ENCODE measurements at regions not wholly inside any gene's neighbourhood (a gene's known extent, or its start where the extent isn't known, plus 50 kb on each side); places are given as distances from the start of the nearest gene placed in this dataset.

DNA sequence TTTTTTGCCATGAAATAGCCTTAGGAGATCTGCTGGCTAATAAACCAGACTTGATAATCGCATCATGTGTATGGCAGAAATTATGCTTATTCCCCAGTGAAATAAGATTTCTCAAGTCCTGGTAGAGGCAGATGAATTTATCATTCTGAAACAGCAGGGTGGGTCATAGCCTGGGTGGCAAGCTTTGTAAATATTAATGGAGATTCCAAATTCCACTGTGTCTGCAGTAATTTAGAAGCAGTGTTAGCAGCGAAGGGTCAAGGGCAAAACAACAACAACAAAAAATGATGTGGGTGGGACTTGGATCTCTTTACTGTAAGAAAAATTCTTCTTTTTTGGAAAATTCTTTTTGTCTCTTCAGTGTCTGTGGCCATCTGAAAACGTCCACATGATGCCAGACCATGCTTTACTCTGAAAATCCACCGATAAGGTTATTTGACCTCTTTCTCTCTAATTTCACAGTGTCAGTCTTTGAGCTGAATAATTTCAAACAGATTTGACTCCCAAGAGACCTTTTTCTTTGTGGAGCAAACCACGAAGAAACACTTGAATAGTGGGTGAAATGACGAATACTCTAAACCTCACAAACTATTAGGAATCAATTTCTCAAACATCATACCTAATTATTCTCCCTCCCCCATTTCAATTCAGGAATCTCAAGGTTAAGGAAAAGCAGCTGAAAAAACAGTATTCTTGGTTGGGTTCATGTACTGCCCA is 106.0 kb upstream of the RPS23 start:
- no peak for DNase-seq

DNA sequence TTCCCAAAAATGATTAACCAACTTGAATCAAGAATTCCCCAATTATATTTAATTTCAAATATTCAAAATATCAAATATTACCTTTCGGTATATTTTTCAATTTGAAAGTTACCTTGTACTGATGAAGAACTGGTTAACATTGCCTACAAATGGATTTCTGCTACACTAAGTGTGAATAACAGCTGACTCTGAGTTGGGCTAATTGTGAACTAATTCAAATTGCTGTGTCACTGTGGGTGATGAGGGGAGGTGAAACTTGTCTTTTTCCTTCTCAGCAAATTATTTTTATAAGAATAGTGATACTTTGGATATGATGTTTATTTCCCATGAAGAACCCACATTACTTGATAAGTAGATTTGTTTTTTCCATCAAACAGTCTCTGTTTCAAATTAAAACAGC is 103.4 kb upstream of the RPS23 start:
- no peak for DNase-seq

DNA sequence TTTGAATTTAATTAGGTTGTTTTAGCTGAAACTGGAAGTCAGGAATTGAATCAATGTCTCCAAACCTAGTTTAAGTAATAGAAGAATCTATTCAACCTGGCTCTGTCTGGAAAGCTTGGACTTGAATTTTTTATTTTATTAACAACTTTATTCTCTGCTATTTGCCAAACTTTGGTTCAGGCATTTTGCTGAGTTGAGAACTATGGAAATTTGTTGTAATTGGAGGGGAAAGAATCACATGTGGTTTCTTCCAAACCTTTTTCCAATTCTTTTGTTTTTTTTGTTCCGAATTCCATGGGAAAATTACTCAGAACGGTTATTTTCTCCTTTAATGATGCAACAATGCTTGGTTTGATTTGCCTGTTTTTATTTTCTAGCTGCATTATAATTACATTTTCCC is 98.2 kb upstream of the RPS23 start:
- DNase-seq = no peak

DNA sequence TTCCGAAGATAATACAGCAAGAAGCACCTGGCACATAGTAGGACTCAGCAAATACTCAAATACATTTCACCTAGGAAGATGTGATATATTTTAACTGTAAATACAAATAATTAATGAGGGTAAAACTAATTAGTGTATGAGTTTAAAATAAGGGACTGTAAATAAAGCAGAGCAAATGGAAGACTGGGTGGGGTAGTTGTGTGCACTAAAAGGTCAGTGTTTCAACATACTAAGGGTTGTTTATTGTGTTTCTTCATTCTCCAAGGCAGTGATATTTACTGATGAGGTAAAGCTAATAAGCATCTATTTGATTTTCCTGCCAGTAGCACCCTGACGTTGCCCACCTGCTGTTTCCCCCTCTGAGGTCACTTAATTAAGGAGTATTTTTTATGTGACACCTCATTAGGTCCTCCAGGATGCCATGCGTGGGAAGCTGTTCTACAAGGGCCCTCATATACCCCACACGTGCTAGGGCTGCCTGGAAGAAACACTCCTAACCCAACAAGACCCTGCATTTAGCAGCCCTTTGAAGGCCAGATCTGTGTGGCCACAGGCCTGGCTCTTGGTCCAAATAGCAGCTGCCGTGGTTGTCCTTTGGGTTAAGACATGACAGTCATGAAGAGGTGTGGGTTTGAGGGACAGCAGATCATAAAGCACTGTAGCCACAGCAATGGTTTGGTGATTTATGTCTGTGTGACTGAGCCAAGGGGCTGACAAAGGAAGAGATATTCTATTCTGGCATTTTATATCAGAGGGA is 97.5 kb upstream of the RPS23 start:
- DNase-seq = no peak

DNA sequence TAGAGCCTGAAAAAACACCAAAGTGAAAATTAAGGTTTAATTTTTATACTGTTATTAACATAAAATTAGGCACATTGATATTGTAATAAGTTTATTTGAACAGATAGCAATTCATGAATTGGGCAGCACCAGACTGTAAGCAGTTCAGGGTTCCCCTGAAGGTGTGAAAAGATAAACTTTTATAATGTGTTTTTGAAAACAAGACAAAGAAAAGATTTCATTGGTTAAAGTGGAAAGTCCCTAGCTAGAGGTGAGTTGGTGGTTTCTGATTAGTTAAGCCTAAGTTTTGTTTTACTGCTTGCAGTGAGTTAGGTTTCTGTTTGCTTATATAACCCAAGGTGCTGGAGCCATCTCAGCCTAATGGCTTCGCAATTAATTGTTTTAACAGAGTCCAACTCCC is 96.5 kb upstream of the RPS23 start:
- no peak for DNase-seq

DNA sequence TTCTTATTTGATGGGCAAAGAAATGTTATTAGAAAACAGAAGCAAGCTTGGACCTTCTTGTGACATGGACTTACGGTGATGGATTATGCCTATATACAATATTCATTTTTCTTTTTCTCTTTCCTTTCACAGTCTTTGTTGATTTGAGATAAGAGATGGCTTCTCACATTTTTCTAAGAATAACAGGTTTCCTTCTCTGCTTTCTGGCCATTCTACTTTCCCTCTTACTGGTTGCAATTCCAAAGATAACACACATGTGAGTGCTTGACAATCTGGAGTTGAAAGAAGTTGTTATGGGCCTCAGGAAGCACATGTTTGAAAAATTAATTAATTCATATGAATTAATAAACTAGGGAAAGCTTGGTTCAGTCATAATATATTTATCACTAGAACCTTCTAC is 89.8 kb upstream of the RPS23 start:
- DNase-seq = no peak

DNA sequence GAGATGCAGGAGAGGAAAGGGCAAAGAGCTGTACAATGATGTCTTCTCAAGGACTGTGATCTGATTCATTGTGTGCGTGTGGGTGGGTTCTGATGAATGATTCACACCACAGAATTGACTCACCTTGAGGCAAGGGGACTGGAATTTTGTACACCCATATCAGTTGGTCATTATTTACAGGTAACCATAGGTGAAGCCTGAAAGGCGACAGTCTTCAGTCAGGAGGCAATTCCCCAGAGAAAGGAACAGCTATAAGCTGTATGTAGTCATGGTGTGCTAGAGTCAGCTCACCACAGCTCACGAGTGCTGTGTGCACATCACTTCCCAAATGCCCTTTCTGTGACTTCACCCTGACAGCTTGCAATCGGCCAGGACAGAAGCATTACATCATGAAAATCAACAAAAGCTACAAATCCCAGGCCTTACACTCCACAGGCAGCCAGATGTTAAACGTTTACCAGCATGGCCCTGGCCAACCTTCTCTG is 87.6 kb upstream of the RPS23 start:
- peak; percentile 70 for DNase-seq

DNA sequence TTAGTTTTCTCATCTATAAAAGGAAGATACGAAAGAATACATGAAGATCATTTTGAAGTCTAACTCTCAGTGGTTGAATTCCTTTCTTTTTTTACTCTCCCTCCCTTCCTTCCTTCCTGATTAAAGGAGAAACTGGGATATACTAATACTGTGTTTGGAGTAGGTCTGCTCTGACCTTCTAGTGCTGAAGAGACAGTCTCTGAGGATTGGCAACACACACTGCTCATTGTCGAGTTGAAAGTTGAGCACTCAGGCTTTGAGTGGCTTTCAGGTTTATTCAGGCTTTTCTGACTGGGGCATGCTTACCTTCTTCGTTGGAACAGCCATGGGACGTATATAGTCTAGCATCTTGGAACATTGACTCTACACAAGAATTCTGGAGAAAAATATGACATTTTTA is 86.9 kb upstream of the RPS23 start:
- no peak for DNase-seq

DNA sequence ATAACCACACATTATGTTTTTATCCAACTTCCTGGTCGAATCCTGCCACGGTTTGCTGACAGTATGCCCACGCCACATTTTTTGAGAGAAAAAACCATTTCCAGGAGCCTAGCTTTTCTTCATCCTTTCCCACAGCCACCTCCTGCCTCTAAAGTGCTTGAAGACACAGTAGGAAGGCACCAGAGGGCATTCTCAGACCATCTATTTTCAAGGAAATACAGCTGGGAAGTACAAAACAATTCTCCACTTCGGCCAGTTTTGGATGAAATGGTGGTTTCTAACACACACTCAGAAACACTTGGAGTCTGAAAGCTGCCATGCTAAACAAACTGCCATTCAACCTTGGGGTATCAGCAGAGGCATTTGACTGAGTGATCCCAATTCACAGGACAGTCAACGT is 86.3 kb upstream of the RPS23 start:
- DNase-seq = no peak

DNA sequence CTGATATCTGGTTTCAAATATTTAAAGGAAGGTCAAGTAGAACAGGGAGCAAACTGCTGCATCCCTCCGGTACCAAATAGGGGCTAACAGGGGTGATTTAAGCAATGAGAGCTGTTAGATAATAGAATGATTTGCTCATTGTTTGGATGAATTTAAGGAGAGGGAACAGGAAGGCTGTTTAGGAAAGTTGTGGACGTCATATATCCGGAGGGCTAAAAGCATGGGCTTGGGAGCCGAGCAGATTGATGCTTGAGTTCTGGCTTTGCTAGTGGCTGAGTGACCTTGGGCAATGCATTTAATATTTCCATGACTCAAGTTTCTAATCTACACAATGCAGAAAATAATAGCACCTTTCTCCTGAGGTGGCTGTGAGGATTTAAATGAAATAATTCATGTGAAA is 85.4 kb upstream of the RPS23 start:
- DNase-seq = no peak

DNA sequence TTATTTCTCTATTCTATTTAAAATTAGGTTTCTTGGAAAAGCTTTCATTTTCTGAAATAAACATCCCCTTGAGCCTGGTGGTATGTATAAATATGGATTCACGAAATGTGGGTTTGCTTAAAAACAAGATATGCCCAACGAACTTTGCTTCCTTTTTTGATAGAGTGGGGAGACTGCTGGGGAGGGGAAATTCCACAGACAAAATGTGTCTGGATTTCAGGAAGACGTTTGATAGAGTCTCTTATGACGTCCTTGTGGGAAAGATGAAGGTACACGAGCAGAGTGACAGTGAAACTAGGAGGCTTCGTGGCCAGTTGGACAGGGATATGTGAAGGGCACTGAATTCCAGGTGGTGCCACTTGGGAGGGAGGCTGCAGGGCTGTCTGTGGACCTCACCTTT is 84.5 kb upstream of the RPS23 start:
- no peak for DNase-seq

DNA sequence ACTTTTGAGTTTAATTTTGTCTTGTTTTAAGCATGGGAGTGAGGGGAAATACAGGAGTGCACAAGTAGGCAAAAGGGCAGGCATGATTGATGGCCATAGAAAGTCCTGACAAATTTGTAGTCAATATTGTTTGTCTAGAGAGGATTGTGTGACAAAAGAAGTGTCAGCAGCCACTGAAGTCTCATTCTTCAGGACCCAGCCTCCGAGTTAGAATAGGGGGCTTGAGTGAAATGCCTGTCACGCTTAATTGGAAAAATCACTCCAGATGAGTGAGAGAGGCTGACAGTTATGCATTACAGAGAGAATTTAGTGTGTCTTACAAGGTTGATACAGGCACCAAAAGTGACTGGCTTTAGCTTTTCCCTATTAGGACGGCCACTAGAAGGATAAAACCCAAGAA is 81.9 kb upstream of the RPS23 start:
- no peak for DNase-seq

DNA sequence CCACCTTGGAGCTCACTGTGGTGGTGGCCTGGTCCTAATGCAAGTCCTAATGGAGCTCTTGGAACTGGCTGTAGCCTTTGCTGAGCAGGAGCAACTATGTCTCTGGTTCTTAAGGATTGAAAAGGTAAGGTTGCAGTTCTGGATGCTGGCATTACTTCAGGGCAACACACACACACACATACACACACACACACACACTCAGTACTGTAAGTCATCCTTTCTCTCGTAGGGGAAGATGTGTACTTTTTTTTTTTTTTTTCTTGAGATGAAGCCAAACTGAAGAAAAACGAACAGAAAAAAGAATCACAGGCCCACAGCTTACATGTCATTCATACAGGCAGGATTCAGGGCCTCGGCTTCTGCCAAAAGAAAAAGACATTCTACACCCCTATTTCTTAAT is 81.1 kb upstream of the RPS23 start:
- DNase-seq = no peak

DNA sequence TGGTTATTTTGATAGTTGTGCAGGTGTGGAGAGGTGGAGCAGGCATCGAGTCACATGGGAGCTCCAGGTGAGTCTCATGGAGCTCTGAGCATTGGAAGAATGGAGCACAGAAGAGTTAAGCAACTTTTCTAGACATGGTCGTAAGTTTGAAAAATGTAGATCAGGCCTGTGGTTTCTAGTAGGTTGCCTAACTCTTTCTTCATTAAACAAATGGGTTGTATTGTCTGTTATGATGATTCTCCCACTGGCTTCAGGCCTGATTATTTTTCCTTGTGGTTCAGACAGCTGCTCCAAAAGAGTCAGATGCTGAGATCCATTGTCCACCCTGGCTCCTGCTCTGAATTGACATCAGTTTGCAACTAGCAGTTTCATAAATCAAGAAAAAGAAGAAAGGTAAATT is 80.3 kb upstream of the RPS23 start:
- no peak for DNase-seq

DNA sequence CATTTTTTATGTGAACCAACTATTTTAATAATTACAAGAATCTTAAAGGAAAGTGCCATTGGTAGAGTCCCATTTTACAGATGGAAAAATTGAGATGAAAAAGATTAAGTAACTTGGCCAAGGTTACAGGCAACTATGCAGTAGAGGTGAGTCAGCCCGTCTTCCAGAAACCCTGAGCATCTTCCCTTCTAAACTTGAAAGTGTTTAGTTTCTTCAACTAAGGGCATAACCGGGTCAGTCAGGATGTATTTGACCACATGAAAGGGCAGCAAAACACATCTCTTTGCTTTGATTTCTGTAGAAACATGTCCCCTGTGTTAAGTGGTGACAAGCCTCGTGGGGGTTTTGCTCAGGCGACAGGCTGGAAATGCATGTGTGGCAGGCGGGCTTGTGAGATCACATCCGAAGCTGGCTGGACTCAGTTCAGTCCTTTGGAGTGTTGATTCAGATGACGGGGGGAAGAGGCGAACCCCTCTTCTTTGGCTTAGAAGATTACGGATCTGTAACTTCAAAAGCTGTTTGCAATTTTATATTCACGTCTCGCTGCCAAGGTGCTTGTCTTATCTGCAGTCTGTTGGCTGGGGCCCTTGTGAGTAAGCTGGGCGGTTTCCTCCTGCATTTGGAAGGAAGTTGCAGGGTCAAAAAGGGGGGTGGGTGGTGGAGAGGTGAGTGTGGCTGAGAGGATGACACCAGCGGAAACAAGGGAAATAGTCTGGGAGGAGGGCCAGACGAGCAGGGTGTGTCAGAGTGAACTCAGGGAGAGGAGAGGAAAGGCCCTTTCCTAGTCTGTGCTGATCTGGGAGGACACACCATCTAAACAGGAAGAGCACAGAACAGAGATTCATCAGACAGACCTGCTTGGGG is 78.9 kb upstream of the RPS23 start:
- peak; percentile 85 for DNase-seq

DNA sequence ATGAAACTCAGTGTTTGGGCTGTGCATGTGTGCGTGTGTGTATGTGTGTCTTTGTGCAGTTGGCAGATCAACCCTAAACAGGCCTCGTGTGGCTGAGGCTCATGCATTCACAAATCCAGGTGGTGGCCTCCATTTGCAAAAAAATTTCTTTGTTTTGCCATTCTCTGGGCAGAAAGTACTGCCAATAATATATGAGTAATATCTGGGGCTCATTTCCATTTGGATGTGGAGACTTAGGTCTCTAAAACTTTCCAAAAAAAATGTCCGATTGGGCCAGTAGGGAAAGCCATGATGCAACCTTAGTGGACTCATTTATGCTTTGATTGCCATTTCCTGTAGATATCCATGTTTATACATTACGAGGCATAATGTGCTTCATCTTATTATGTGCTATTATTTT is 77.9 kb upstream of the RPS23 start:
- DNase-seq = no peak

DNA sequence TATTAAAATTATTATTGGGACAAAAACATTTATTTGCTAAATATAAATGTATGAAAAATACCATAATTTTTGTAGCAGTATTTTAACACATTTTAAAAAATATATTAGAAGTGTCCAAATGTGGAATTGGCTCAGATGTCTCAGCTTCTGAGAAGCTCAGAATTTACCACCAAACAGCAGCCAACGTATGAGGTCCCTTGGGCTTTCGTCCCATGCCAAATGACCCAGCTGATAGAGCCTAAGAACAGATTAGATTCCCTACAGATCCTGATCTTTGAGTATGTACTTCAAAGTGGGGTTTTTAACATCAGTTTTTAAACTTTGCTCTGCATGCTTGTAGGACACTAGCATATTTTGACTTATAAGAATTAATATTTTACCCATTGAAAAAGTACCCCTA is 77.3 kb upstream of the RPS23 start:
- no peak for DNase-seq

DNA sequence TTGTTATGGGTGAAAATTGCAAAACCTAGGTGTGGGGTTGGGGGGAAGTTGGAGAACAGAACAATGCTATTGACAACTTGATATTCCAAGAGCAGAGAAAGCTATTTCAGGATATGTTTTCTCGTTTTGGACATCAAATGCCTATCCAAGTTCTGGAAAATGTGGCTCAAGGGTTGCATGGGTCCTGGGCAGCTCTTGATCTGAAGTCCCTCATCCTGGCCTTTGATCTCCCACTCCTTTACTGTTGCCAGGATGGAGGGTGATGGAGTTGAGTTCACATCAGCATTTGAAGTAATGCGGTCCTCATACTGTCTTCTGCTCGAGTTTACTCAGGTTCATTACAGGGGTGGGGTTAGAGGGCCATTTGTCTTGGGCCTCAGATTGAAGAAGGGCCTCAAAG is 76.9 kb upstream of the RPS23 start:
- no peak for DNase-seq

DNA sequence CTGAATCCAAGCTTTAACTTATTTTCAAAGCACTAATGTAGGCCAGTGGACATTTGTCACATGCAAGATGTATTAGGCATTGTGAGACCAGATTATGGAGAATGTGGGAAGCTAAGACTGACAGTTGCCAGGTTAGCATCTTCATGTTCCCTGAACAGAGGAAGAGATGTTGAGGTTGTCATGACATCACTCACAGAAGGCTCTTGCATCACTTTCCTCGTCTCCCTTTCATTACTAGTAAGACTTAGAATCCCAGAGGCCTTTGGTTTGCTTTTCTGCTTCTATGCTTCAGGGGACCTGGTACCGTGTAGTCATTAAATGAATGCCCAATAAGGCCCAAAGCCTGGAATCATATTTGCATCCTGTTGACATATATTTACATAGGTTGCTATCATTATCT is 76.4 kb upstream of the RPS23 start:
- no peak for DNase-seq

DNA sequence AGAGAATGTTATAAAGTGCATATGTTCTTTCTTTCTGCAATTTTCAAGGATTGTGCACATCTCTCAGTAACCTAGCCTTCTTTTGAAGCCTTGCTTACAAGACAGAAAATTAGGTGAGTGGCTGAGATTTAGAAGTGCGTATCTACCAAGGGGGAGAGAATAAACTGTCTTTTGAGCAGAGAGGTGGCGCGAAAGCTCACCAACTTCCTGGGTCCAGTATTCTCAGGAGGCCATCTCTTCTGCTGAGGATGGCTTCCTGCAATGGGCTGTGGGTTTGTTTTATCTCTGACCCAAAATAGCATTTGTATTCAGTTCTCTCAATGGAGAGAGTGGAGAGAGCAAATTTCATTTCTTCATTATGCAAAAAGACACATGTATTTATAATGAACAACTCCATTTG is 75.4 kb upstream of the RPS23 start:
- DNase-seq = no peak

DNA sequence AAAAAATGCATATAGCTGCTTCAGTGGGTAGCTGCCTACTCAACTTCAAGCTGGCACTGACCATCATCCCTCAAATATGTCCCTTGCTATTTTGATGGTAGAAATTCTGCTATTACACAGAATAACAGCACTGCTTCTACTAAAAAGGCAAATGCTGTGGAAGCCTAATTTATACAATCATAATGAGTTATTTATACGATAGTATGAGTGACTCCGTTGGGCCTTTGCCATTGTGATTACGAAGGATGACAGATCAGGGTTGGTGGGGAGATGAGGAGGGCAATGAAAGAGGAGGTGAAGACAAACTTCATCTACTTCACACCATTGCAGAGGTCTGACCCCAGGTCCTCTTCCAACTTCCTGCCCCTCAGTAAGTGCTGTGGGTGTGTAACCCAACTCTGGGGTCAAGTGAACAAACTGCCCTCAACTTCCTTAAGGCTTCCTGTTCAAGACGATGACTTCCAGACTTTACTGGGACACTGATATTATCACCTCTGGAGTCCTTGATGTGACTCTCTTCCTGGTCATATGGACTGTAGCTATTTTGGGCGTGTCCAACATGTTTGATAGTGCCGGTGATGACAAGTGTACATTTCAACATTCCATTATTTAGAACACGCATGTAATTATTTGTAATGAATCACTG is 74.1 kb upstream of the RPS23 start:
- no peak for DNase-seq

DNA sequence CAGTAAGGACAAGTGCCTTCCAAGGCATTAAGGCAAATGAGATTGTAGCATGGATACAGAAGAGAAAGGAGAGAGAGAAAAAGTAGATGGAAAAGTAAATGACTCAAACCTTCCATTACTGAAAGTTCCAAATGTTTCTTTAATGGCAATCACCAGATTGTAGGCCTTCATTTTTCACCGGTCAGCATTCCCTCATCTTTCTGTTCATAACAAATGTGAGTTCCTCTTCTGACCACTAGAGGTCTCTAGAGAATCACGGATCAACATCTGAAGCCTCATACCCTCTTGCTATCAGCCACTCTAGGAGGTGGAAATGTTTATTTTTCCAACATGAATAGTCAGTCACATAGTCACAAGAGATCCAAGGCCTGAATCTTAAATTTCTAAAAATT is 73.6 kb upstream of the RPS23 start:
- no peak for DNase-seq

DNA sequence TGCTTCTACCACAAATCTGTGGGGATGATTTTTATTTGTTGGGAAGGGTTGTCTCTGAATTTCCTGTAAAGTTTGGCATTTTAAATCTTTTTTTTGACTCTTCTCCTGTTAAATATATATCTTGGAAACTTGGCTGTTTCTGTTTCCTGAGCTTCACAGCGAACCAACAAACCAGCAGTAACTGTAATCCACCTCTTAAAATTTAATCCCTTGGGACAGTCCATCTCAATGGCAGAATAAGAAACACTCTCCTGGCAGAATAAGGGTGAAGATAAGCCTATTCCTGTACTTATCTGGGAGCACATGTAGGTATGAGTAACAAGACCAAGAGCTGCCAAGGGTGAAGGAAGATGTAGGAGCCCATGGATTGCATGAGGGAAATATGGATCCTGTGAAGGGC is 73.1 kb upstream of the RPS23 start:
- no peak for DNase-seq

Data from stimulated activated CD4-positive, alpha-beta T cell treated with anti-CD3 and anti-CD28 coated beads, Interleukin-1b, Interleukin-23, amount 100 ng/mL, for 48 hours (primary cell).